Neural progenitor cell (in vitro differentiated cells): ENCODE measurements at regions not wholly inside any gene's neighbourhood (a gene's known extent, or its start where the extent isn't known, plus 50 kb on each side); places are given as distances from the start of the nearest gene placed in this dataset.
"Not testable (repeated sequence)": the region's sequence is repeated elsewhere in the genome, so short reads cannot be mapped to it uniquely, and the experiment has no call there.

ENCODE experiments used
- CTCF ChIP-seq: fragments of 200-600 bp; sonication (generic); IDR thresholded peaks from 2 replicates; pipeline ENCODE4 v1.5.1; 2017; ENCODE audit warnings: antibody characterized with exemption, mild to moderate bottlenecking
- EZH2 ChIP-seq: fragments of 200-600 bp; sonication (generic); IDR thresholded peaks from 2 replicates; pipeline ENCODE4 v1.6.1; 2017; ENCODE audit warnings: antibody characterized with exemption, mild to moderate bottlenecking, moderate library complexity
- EZH2phosphoT487 ChIP-seq: fragments of 200-600 bp; sonication (generic); IDR thresholded peaks from 2 replicates; pipeline ENCODE4 v1.6.1; 2017; ENCODE audit warnings: antibody characterized with exemption

DNA sequence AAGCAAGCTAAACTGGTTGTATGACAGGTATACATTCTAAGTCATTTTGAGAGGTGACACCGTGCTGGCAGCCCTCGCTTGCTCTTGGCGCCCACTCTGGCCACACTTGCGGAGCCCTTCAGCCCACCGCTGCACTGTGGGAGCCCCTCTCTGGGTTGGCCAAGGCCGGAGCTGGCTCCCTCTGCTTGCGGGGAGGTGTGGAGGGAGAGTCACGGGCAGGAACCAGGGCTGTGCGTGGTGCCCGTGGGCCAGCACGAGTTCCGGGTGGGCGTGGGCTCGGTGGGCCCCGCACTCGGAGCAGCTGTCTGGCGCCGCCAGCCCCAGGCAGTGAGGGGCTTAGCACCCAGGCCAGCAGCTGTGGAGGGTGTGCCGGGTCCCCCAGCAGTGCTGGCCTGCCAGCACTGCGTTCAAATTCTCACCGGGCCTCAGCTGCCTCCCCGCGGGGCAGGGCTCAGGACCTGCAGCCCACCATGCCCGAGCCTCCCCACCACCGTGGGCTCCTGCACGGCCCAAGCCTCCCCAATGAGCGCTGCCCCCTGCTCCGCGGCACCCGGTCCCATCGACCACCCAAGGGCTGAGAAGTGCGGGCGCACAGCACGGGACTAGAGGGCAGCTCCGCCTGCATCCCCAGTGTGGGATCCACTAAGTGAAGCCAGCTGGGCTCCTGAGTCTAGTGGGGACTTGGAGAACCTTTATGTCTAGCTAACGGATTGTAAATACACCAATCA lies 269.0 kb upstream of the MKLN1 start:
- not testable (repeated sequence) for TF ChIP-seq CTCF, EZH2, EZH2phosphoT487
